ENCODE measurements at regions not wholly inside any gene's neighbourhood (a gene's known extent, or its start where the extent isn't known, plus 50 kb on each side); places are given as distances from the start of the nearest gene placed in this dataset.
"Not testable (repeated sequence)": the region's sequence is repeated elsewhere in the genome, so short reads cannot be mapped to it uniquely, and the experiment has no call there.

DNA sequence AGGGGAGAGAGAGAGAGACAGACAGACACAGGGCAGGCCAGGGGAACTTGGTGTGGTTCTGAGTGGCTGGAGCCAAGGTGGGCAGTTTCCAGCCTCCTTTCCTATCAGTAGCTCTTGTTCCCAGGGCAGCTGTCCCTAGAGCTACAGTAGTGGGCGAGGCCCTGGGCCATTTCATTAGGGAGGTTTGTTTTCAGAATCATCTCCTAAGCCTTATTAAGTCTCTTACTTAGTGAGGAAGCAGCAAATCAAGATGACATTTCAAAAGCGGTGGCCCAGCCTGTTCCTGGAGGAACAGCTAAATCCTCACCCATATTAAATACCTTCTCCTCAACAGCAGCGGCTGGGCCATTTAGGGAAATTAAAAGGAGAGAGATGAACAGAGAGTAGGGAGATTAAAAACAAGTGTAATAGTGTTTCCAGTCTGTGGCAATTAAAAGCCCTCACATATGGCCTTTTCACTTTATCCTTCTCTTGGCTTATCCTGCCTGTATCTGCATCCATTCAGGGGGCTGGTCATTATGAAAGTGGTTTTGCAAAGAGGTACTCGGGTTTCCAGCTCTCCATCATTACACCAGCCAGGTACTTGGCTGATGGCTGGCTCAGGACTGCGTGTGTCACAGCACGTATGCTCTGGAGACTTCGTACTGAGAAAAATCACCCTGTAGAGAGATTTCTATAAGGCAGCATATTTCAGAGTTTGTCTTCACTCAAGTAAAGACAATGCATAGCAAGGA, 91.9 kb upstream of the PRR23C start:
- no peak for ATAC-seq (replicated peaks)
- Mint-ChIP-seq H3K4me3 (no peak overlapping the region), H3K27me3 (no peaks in the 10 kb centered on the region), H3K9me3 (no peaks in the 10 kb centered on the region), H3K27ac (no peak overlapping the region), H3K4me1 (no peaks in the 10 kb centered on the region), H3K36me3 (no peaks in the 10 kb centered on the region)
- no peak for DNase-seq

DNA sequence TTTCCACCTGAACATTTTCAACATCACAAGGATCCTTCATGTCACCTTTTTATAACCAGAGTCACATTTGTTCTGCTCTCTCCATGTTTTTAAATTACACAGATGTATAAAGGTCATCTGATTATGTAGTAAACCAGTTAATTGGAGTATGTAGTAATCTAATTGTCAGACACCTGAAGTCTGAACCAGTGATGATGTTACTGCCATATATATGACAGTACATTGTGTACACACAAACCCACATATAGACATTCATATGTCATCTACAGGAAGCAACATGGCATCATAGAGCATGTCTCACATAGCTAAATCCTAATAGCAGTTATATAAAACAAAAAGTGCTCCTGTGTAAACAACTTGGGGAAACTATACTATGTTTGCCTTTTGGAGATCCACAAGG, 95.9 kb upstream of the PRR23C start:
- no peak overlapping the region for H3K4me3 Mint-ChIP-seq
- ATAC-seq (replicated peaks) (no peak), DNase-seq (no peak)
- H3K4me1 Mint-ChIP-seq, result no peaks in the 10 kb centered on the region
- peaks cover 0 to 2% of the 10 kb centered on the region in 2 donors for H3K9me3 Mint-ChIP-seq
- H3K27ac Mint-ChIP-seq, result no peak overlapping the region
- H3K36me3 Mint-ChIP-seq, result no peaks in the 10 kb centered on the region
- H3K27me3 Mint-ChIP-seq, result no peaks in the 10 kb centered on the region

DNA sequence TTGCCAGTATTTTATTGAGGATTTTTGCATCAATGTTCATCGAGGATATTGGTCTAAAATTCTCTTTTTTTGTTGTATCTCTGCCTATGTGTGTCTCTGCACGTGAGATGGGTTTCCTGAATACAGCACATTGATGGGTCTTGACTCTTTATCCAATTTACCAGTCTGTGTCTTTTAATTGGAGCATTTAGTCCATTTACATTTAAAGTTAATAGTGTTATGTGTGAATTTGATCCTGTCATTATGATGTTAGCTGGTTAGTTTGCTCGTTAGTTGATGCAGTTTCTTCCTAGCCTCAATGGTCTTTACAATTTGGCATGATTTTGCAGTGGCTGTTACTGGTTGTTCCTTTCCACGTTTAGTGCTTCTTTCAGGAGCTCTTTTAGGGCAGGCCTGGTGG, 101.3 kb upstream of the PRR23C start:
- ATAC-seq (replicated peaks); H3K36me3 Mint-ChIP-seq; DNase-seq; H3K4me1 Mint-ChIP-seq; H3K27ac Mint-ChIP-seq; H3K27me3 Mint-ChIP-seq; H3K9me3 Mint-ChIP-seq; H3K4me3 Mint-ChIP-seq: not testable (repeated sequence)

DNA sequence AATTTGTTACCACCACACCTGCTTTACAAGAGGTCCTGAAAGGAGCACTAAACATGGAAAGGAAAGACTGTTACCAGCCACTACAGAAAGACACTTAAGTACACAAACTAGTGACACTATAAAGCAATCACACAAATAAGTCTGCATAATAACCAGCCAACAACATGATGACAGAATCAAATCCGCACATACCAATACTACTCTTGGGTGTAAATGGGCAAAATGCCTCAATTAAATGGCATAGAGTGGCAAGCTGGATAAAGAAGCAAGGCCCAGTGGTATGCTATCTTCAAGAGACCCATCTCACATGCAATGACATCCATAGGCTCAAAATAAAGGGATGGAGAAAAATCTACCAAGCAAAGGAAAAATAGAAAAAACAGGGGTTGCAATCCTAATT, 106.8 kb upstream of the PRR23C start:
- Mint-ChIP-seq H3K9me3 (peaks cover 0 to 8% of the 10 kb centered on the region in 2 donors), H3K4me1 (no peaks in the 10 kb centered on the region), H3K27me3 (peaks cover 4 to 24% of the 10 kb centered on the region in 2 donors), H3K4me3 (no peak overlapping the region), H3K27ac (no peak overlapping the region), H3K36me3 (no peaks in the 10 kb centered on the region)
- DNase-seq (no peak), ATAC-seq (replicated peaks) (no peak)

DNA sequence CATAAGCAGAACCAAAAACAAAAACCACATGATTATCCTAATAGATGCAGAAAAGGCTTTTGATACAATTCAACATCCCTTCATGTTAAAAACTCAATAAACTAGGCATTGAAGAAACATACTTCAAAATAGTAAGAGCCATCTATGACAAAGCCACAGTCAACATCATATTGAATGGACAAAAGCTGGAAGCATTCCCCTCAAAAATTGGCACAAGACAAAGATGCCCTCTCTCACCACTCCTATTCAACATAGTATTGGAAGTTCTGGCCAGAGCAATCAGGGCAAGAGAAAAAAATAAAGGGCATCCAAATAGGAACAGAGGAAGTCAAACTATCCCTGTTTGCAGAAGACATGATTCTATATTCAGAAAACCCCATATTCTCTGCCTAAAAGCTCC, 108.7 kb upstream of the PRR23C start:
- DNase-seq; ATAC-seq (replicated peaks); H3K9me3 Mint-ChIP-seq; H3K4me1 Mint-ChIP-seq; H3K27ac Mint-ChIP-seq; H3K4me3 Mint-ChIP-seq; H3K36me3 Mint-ChIP-seq: not testable (repeated sequence)
- H3K27me3 Mint-ChIP-seq, result peaks cover 4 to 18% of the 10 kb centered on the region in 2 donors

DNA sequence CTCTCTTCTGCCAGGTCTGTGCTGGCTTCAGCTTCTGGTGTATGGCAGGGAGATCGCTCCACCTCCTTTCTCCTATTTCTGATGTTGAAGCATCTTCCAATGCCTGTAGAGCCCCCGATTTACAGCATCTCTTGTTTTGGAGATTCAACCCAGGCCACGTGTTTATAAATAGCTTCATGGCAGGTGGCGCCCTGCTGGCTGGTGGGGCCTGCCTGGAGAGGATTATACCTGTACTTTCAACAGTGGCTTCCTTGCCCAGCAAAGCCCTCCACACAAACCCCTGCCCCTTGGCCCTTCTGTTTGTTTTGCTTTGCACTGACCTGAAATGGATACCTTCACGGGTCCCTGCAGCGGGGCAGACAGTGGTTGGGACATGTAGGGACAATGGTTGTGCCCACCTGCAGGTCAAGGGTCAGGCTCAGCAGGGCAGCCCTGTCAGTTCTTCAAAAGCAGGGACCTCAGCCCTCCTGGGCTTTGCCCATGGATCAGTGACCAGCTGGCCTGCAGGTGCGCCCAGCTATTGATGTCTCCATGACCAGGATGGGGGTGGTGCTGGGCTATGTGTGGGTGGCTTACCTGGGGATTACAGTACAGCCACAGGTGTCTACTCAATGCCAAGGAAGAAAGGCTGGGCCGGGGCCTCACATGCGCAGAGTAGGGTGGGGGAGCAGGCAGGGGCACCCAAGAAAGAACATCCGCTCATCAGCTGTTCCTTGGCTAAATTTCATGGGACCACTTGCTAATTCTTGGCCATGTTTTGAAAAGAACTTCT, 112.7 kb upstream of the PRR23C start:
- no peak for DNase-seq
- H3K27ac Mint-ChIP-seq, result no peak overlapping the region
- H3K9me3 Mint-ChIP-seq, result peaks cover 3% of the 10 kb centered on the region in 2 donors
- H3K4me3 Mint-ChIP-seq, result no peak overlapping the region
- H3K27me3 Mint-ChIP-seq, result peaks cover 5 to 14% of the 10 kb centered on the region in 2 donors
- no peaks in the 10 kb centered on the region for H3K4me1 Mint-ChIP-seq
- H3K36me3 Mint-ChIP-seq, result no peaks in the 10 kb centered on the region
- ATAC-seq (replicated peaks), result no peak

DNA sequence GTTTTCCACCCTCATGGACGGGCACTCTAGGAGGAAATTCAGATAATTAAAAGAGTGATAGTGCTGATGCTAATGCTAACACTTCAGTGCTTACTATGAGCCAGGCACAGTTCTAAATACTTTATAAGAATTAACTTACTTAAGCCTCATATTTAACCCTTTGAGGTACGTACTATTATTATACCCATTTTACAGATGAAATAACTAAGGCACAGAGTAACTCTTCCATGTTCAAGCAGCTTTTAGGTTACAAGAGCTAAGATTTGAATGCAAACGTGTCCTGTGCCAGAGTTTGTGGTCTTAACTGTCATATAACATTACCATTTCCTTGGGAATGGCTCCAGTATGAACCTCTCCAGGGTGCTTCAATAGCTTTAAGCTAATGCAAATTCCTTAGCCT, 114.7 kb upstream of the PRR23C start:
- peaks cover 1 to 3% of the 10 kb centered on the region in 2 donors for H3K9me3 Mint-ChIP-seq
- DNase-seq (no peak), ATAC-seq (replicated peaks) (no peak)
- H3K4me3 Mint-ChIP-seq, result no peak overlapping the region
- H3K36me3 Mint-ChIP-seq, result no peaks in the 10 kb centered on the region
- H3K27me3 Mint-ChIP-seq, result peaks cover 5 to 12% of the 10 kb centered on the region in 2 donors
- no peaks in the 10 kb centered on the region for H3K4me1 Mint-ChIP-seq
- H3K27ac Mint-ChIP-seq, result no peak overlapping the region

DNA sequence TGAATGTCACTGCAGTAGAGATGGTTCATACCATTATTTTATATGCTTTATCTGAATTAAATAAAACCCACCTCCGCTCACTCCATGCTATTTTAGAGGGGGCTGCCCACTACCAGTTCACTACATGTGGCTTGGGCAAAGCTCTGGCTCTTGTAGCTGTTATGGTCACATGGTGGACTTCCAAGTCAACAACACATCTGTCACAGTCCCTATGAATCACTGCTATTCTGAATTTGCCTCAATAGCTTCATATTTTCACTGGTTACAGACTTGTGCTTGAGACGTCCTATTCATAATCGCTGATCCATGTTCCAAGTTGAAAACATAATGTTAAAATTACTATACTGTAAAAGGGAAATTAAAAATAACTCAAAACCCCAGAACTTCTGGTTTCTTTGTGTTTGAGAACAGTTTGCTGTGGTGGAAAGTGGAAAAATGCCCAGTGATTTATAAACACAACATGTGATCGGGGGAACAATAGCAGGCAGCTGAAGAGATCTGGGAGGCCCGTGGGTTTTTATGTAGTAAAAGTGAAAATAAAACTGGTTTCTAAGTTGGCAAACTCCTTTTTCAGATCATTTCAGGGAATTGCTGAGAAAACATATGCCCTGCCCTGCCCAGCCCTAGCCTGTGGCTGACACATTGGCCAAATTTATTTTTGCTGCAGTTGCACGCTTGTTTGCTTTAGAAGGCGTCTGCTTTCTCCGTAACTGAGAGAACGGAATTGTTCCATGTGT, 128.8 kb upstream of the PRR23C start:
- Mint-ChIP-seq H3K4me1 (peaks cover 1 to 11% of the 10 kb centered on the region in 2 donors), H3K9me3 (peaks cover 5 to 6% of the 10 kb centered on the region in 2 donors), H3K36me3 (no peaks in the 10 kb centered on the region), H3K4me3 (peak overlapping the region in 1 of 2 donors; percentile 9), H3K27ac (no peak overlapping the region), H3K27me3 (peaks cover 0 to 6% of the 10 kb centered on the region in 2 donors)
- DNase-seq (no peak), ATAC-seq (replicated peaks) (peak; percentile 25 to 57)

DNA sequence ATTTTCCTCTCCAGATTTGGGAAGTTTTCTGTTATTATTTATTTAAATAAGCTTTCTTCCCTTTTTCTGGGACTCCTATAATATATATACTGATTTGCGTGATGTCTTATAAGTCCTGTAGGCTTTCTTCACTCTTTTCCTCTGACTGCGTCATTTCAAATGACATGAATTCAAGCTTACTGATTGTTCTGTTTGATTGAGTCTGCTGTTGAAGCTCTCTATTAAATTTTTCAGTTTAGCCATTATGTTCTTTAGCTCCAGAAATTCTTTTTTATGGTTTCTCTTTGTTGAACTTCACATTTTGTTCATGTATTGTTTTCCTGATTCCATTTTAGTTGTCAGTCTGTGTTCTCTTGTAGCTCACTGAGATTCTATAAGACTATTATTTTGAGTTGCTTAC, 135.8 kb upstream of the PRR23C start:
- H3K9me3 Mint-ChIP-seq, result peaks cover 11% of the 10 kb centered on the region in 2 donors
- DNase-seq, result no peak
- no peaks in the 10 kb centered on the region for H3K4me1 Mint-ChIP-seq
- peaks cover 0 to 4% of the 10 kb centered on the region in 2 donors for H3K27me3 Mint-ChIP-seq
- ATAC-seq (replicated peaks), result no peak
- H3K4me3 Mint-ChIP-seq, result no peak overlapping the region
- H3K36me3 Mint-ChIP-seq, result no peaks in the 10 kb centered on the region
- H3K27ac Mint-ChIP-seq, result no peak overlapping the region

DNA sequence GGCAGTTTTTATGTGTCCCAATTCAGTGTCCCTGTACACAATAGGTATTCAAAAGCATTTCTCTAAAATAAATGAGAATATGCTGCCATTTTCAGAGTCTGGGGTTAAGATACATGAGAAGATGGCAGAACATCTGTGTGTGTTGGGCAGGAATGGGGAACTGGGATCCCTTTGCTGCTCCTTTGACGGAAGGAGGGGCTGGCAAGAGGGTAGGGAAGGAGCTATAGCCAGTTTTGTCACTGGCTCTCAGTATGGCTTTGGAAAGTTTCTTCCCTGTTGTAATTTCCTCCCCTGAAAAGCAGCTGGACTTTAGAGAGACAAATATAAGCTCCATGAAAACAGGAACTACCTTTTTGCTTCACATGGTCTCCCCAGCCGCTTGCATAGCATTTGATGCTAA, 137.5 kb upstream of the PRR23C start:
- H3K36me3 Mint-ChIP-seq, result no peaks in the 10 kb centered on the region

DNA sequence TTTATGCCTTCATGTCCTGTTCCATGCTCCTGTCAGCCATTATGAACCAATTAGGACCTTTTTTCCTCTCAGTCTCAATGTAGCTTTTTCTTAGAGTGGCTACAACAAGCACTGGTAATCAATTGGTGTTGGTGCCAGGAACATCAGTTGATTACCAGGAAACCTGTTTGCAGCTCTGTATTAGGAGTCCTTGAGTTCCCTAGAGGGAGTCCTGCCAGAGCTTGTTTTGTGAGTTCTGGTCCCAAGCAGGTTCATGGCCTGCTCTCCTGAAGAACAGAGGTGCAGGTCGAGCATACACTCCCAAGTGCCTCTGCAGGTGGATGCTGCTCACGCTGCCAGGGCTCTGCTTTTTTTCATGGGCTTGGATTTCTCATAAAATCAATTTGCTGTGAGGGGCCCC, 137.9 kb upstream of the PRR23C start:
- Mint-ChIP-seq H3K4me1 (no peaks in the 10 kb centered on the region), H3K4me3 (no peak overlapping the region), H3K36me3 (no peaks in the 10 kb centered on the region), H3K9me3 (peaks cover 11% of the 10 kb centered on the region in 2 donors), H3K27ac (no peak overlapping the region), H3K27me3 (peaks cover 0 to 4% of the 10 kb centered on the region in 2 donors)
- no peak for DNase-seq
- no peak for ATAC-seq (replicated peaks)

More for the DNA sequence above, 137.5 kb upstream of the PRR23C start:
- Mint-ChIP-seq H3K9me3 (peaks cover 11% of the 10 kb centered on the region in 2 donors), H3K27ac (no peak overlapping the region), H3K4me1 (no peaks in the 10 kb centered on the region), H3K4me3 (no peak overlapping the region), H3K27me3 (peaks cover 0 to 4% of the 10 kb centered on the region in 2 donors)
- ATAC-seq (replicated peaks) (no peak), DNase-seq (no peak)

DNA sequence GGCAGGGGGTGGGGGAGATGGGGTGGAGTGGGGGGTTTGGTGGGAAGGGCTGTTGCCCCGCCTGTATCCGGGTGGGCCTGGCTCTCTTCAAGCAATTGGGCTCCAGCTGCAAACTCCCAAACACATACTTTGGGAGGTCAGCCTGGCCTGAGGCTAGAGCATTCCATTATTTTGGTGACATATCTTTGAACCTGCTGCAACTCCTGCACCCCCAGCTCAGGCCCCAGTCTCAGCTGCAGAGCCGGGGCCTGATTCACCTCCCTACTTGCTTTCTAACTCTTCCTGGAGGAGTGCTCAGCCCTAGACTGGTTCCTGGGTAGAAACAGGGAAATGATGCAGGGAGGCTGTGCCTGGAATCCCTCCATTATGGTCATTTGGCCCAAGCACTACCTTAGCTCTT, 140.8 kb upstream of the PRR23C start:
- H3K27me3 Mint-ChIP-seq, result peaks cover 0 to 4% of the 10 kb centered on the region in 2 donors
- peaks cover 5% of the 10 kb centered on the region in 2 donors for H3K9me3 Mint-ChIP-seq
- H3K4me1 Mint-ChIP-seq, result no peaks in the 10 kb centered on the region
- ATAC-seq (replicated peaks) (no peak), DNase-seq (no peak)
- no peak overlapping the region for H3K4me3 Mint-ChIP-seq
- no peaks in the 10 kb centered on the region for H3K36me3 Mint-ChIP-seq
- H3K27ac Mint-ChIP-seq, result no peak overlapping the region

DNA sequence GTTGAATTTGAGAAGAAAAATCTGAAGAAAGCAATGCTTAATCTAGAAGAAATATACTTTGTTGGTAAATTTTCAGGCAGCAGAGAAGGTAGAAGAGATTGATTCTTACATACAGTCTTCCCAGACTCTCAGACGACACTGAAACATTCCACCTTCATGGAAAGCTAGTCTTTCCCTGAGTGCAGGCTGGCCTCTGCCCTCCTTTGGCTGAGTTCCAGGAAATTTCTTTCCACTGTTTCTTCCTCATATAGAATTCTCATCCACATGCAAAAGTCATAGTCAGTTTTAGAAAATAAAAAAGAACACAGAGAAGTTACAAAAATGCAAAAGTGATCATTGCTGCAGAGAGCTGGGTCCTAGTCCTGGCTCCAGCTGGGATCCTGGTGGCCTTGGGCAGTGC, 142.5 kb upstream of the PRR23C start:
- H3K9me3 Mint-ChIP-seq, result no peaks in the 10 kb centered on the region
- no peaks in the 10 kb centered on the region for H3K36me3 Mint-ChIP-seq
- H3K4me3 Mint-ChIP-seq, result no peak overlapping the region
- H3K27ac Mint-ChIP-seq, result no peak overlapping the region
- DNase-seq (no peak), ATAC-seq (replicated peaks) (no peak)
- peaks cover 0 to 4% of the 10 kb centered on the region in 2 donors for H3K27me3 Mint-ChIP-seq
- H3K4me1 Mint-ChIP-seq, result no peaks in the 10 kb centered on the region

DNA sequence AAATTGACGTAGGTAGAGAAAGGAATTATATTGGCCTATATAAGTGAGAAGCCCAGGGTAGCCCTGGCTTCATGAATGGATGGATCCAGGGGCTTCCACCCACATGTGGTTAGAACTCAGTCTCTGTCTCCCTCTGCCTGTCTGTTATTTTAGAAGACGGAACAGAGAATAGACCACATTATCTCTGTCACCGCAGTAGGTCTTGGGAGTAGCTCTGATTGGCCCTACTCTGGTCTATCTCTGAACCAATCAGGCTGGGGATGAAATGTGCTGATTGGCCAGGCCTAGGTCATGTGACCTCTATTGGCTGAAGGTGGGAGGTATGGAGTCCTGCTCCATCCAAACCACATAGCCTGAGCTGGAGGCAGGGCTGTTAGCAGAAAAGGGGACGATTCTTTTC, 143.0 kb upstream of the PRR23C start:
- Mint-ChIP-seq H3K27ac (no peak overlapping the region), H3K4me3 (no peak overlapping the region), H3K9me3 (no peaks in the 10 kb centered on the region), H3K36me3 (no peaks in the 10 kb centered on the region), H3K27me3 (peaks cover 0 to 4% of the 10 kb centered on the region in 2 donors), H3K4me1 (no peaks in the 10 kb centered on the region)
- no peak for DNase-seq
- no peak for ATAC-seq (replicated peaks)

Data from stimulated activated naive B cell treated with anti-CD40 and anti-IgM and Interleukin-4, amounts not matched to agents 10 μg/mL and 1 μg/mL and 100 μg/mL, for 72 hours (primary cell).